Left ventricle myocardium inferior (tissue), 1 donor: ENCODE measurements at regions not wholly inside any gene's neighbourhood (a gene's known extent, or its start where the extent isn't known, plus 50 kb on each side); places are given as distances from the start of the nearest gene placed in this dataset.

Source experiments
- DNase-seq: peaks from one replicate; pipeline ENCODE4 v3.0.0-alpha.2; 2020
- H3K27ac ChIP-seq: fragments of 200-600 bp; replicated peaks from 2 replicates; pipeline ENCODE4 v1.8.0; 2021
- H3K27me3 ChIP-seq: fragments of 200-600 bp; 2 replicates; pipeline ENCODE4 v1.8.0; 2021; ENCODE audit warnings: low read depth
- H3K36me3 ChIP-seq: fragments of 200-600 bp; 2 replicates; pipeline ENCODE4 v1.8.0; 2021
- H3K4me1 ChIP-seq: fragments of 200-600 bp; 2 replicates; pipeline ENCODE4 v1.8.0; 2021
- H3K4me3 ChIP-seq: fragments of 200-600 bp; 2 replicates; pipeline ENCODE4 v1.8.0; 2021; ENCODE audit warnings: mild to moderate bottlenecking, moderate library complexity
- H3K9me3 ChIP-seq: fragments of 200-600 bp; replicated peaks from 2 replicates; pipeline ENCODE4 v1.8.0; 2021
- CTCF ChIP-seq: fragments of 200-600 bp; IDR thresholded peaks from 2 replicates; pipeline ENCODE4 v1.8.0; 2021; ENCODE audit warnings: antibody characterized with exemption, mild to moderate bottlenecking, borderline replicate concordance
- intact Hi-C: fragments of 100-400 bp; cut with micrococcal nuclease; formaldehyde crosslinking; loops from one replicate; pipeline ENCODE4 v1.11.0; 2022
- donor health status: DM: no; HTN: yes; CAD: no; lungs with severe emphysema.

DNA sequence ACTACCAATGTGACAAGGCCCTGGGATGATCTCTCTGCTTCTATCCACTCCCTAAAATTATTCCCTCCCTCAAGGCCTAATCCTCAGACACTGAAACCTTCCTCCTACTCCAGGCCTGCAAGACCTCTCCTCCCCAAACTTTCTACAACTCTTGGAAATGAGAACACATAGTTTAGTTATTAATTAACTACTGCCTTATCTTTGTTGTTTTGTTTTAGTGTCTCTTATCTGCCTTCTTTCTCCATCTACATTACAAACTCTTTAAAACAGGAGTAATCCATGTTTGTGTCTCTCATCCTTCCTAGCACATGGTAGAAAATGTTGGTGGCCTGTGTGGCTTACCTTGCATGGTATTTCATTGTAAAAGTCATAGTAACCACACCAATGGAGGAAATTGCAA, 139.9 kb upstream of the G2E3 start:
- H3K9me3 ChIP-seq = no peaks in the 10 kb centered on the region
- no peak for DNase-seq
- H3K36me3 ChIP-seq = no peaks in the 10 kb centered on the region
- intact Hi-C loops = no loop called here
- H3K27ac ChIP-seq = no peak overlapping the region
- TF ChIP-seq CTCF = no peak
- no peaks in the 10 kb centered on the region for H3K27me3 ChIP-seq
- no peaks in the 10 kb centered on the region for H3K4me1 ChIP-seq
- no peak overlapping the region for H3K4me3 ChIP-seq

DNA sequence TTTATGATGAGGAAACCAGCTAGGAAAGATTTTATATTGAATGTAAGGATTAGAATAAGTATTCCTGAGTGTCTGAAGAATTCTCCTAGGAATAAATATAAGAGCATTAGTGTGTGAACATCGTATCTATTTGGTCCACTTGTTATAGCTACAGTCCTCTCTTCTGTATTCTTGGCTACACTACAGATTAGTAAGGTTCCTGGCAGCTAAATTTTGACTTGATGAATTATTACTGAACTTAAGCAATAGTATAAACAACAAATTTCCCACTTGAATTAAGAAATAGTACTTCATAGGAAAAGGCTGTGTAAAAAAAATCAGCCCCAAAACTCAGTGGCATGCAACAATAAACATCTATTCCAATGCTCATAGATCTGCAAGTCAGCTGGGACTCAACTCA, 138.4 kb upstream of the G2E3 start:
- no peak overlapping the region for H3K27ac ChIP-seq
- H3K4me1 ChIP-seq = no peaks in the 10 kb centered on the region
- no peak for DNase-seq
- no peaks in the 10 kb centered on the region for H3K9me3 ChIP-seq
- no peak for TF ChIP-seq CTCF
- no peaks in the 10 kb centered on the region for H3K36me3 ChIP-seq
- intact Hi-C loops = no loop called here
- no peaks in the 10 kb centered on the region for H3K27me3 ChIP-seq
- H3K4me3 ChIP-seq = no peak overlapping the region

DNA sequence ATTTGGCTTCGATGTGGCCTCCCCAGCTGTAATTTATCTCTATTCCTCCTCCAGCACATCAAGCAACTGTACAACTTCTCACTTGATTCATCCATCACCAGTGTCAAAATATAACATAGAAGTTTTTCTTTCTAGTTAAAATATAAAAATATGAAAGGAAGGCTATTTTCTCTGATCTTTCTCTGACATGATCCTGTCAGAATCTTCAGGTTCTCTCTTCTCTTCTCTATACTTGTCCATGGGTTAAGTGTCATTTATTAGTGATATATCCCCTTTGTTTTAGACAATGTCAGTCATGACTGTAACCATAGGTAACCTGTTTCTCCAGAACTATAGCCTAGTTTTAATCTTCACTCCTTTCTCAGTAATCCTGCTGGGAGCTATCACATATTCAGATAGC, 132.5 kb upstream of the G2E3 start:
- Histone ChIP-seq H3K4me3 (no peak overlapping the region), H3K27me3 (no peaks in the 10 kb centered on the region), H3K9me3 (peaks cover 6% of the 10 kb centered on the region), H3K4me1 (no peaks in the 10 kb centered on the region), H3K36me3 (no peaks in the 10 kb centered on the region), H3K27ac (no peak overlapping the region)
- no peak for TF ChIP-seq CTCF
- intact Hi-C loops = no loop called here
- no peak for DNase-seq

DNA sequence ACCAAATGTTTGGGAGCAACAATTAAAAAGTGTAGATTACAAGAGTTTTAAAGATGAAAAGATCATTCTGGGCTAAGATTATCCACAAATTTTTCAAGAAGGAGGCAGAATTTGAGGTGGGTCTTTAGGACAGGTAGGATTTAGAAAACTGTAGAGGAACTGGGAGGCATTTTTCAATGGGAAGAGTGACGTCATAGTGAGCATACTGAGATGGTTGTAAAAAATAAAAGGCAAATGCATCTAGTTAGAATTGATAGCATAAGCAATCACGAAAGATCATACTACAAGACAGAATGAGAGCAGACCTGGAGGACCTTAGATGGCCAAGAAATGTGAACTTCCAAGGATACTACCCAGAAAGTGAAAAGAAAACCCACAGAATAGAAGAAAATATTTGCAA, 131.6 kb upstream of the G2E3 start:
- H3K4me3 ChIP-seq = no peak overlapping the region
- no peaks in the 10 kb centered on the region for H3K27me3 ChIP-seq
- no peak overlapping the region for H3K27ac ChIP-seq
- H3K4me1 ChIP-seq = no peaks in the 10 kb centered on the region
- intact Hi-C loops = no loop called here
- H3K36me3 ChIP-seq = no peaks in the 10 kb centered on the region
- TF ChIP-seq CTCF = no peak
- no peak for DNase-seq
- H3K9me3 ChIP-seq = peaks cover 6% of the 10 kb centered on the region

DNA sequence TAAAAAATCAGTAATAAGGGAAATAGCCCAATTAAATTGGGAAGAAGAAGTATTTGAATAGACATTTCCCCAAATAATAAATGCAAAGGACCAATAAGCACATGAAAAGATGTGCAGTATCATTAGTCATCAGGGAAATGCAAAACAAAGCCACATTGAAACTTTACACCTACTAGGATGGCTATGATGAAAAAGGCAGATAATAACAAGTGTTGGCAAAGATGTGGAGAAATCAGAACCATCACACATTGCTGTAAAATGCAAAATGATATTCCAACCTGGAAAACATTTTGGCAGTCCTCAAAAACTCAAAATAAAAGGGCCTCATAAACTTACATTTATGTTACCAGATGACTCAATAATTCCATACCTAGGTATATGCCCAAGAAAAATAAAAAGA, 131.1 kb upstream of the G2E3 start:
- H3K36me3 ChIP-seq = no peaks in the 10 kb centered on the region
- no peak overlapping the region for H3K4me3 ChIP-seq
- peaks cover 6% of the 10 kb centered on the region for H3K9me3 ChIP-seq
- no peak for TF ChIP-seq CTCF
- DNase-seq = no peak
- no peaks in the 10 kb centered on the region for H3K27me3 ChIP-seq
- no peaks in the 10 kb centered on the region for H3K4me1 ChIP-seq
- intact Hi-C loops = no loop called here
- no peak overlapping the region for H3K27ac ChIP-seq

DNA sequence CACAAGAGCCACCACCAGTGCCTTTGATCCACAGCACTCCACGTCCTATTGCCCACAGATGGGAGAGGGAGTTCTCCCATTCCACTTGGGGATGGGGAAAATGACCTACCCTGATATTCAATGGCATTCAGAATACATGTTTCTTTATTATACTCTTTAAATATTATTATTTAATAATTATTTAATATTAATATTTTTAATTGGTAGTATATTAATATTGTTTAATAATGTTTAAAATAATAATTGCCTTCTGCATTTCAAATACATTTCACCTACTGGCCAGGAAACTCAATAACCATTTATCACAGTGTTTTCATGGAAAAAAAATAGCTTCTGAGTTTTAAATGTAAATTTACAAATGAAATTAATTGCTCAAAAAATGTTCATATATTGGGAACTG, 127.4 kb upstream of the G2E3 start:
- Histone ChIP-seq H3K4me1 (no peaks in the 10 kb centered on the region), H3K27ac (no peak overlapping the region), H3K9me3 (peaks cover 6% of the 10 kb centered on the region), H3K36me3 (no peaks in the 10 kb centered on the region), H3K4me3 (no peak overlapping the region), H3K27me3 (no peaks in the 10 kb centered on the region)
- DNase-seq = no peak
- intact Hi-C loops = no loop called here
- no peak for TF ChIP-seq CTCF
